ENCODE measurements at regions not wholly inside any gene's neighbourhood (a gene's known extent, or its start where the extent isn't known, plus 50 kb on each side); places are given as distances from the start of the nearest gene placed in this dataset.

DNA sequence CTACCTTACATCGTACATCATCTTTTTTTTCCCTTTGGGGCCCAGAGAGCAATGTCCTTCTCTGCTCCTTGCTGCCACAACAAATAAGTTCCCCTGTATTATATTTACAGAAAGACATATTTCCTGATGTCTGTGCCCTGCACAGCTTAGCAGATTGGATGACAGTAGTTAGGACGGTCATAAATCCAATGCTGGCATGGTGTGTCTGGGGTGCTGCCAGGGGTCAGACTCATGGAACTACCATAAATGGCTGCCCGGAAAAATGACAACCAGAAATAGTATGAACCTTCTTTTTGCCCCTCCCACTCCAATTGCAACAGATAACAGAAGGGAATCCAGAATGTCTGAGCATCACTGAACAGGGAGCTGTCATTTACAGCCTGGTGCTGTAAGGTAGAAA, 511.1 kb downstream of the PSAT1 start:
- Histone ChIP-seq H3K36me3 (ENCODE audit: low read depth, missing control alignments) (no peaks in the 10 kb centered on the region), H3K27ac (no peak overlapping the region), H3K4me1 (no peaks in the 10 kb centered on the region), H3K27me3 (no peaks in the 10 kb centered on the region), H3K4me3 (no peak overlapping the region), H3K9me3 (no peaks in the 10 kb centered on the region)
- no peak for TF ChIP-seq POLR2A (IDR thresholded peaks at IDR 0.05)
- TF ChIP-seq, protein P1, sequence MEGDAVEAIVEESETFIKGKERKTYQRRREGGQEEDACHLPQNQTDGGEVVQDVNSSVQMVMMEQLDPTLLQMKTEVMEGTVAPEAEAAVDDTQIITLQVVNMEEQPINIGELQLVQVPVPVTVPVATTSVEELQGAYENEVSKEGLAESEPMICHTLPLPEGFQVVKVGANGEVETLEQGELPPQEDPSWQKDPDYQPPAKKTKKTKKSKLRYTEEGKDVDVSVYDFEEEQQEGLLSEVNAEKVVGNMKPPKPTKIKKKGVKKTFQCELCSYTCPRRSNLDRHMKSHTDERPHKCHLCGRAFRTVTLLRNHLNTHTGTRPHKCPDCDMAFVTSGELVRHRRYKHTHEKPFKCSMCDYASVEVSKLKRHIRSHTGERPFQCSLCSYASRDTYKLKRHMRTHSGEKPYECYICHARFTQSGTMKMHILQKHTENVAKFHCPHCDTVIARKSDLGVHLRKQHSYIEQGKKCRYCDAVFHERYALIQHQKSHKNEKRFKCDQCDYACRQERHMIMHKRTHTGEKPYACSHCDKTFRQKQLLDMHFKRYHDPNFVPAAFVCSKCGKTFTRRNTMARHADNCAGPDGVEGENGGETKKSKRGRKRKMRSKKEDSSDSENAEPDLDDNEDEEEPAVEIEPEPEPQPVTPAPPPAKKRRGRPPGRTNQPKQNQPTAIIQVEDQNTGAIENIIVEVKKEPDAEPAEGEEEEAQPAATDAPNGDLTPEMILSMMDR (IDR thresholded peaks at IDR 0.05) = no peak
- intact Hi-C loops (cut with DNase I; ENCODE audit: low total_unique reads) = no loop called here
- WGBS, 2 donors = 77 to 84% methylated on average over 3 of the region's 3 CpGs
- no peak for DNase-seq

DNA sequence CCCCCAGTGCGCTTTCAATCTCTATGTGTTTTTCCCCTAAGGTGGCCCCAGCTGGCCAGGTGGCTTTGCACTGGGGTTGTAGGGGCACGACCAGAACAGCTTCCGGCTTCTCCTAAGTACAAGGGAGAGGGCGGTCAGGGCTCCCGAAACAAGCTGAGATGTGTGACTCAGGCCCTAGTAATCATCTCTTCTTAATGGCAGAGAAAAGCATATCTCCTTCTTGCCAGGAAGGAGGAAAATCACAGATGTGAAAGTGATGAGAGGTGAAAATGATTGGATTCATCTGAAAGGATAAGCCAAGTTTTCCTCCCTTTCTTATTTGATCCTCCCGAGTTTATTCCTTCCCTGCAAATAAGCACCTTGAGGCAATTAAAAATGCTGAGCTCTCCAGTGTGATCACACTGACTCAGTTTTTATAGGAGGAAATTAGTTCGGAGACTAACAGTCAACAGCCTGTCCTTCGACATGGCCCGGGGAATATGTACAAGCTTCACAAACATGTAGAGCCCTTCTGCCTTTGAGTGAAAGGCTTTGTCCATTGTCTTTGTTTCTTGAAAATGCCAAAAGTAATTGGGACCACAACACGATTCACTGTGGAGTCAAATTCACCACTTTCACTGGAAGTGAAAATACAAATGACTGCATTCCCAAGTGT, 514.8 kb downstream of the PSAT1 start:
- H3K27me3 ChIP-seq = no peaks in the 10 kb centered on the region
- intact Hi-C loops (cut with DNase I; ENCODE audit: low total_unique reads) = no loop called here
- 69 to 75% methylated on average over 10 of the region's 10 CpGs for WGBS, 2 donors
- H3K9me3 ChIP-seq = no peaks in the 10 kb centered on the region
- no peak overlapping the region for H3K4me3 ChIP-seq
- no peak for TF ChIP-seq POLR2A (IDR thresholded peaks at IDR 0.05)
- TF ChIP-seq, protein P1 (IDR thresholded peaks at IDR 0.05) = no peak
- H3K27ac ChIP-seq = no peak overlapping the region
- no peaks in the 10 kb centered on the region for H3K4me1 ChIP-seq
- no peak for DNase-seq
- H3K36me3 ChIP-seq (ENCODE audit: low read depth, missing control alignments) = no peaks in the 10 kb centered on the region

- Histone ChIP-seq H3K27ac (no peak overlapping the region), H3K36me3 (ENCODE audit: low read depth, missing control alignments) (no peaks in the 10 kb centered on the region), H3K27me3 (no peaks in the 10 kb centered on the region), H3K9me3 (no peaks in the 10 kb centered on the region), H3K4me3 (no peak overlapping the region), H3K4me1 (no peaks in the 10 kb centered on the region)
- TF ChIP-seq, protein P1 (IDR thresholded peaks at IDR 0.05) = no peak
- no peak for TF ChIP-seq POLR2A (IDR thresholded peaks at IDR 0.05)
- WGBS, 2 donors = 73 to 75% methylated on average over 3 of the region's 3 CpGs
- no peak for DNase-seq
- intact Hi-C loops (cut with DNase I; ENCODE audit: low total_unique reads) = no loop called here
Observed at GRCh38 chr9:78812665-78813064, 515.7 kb downstream of the PSAT1 start.

DNA sequence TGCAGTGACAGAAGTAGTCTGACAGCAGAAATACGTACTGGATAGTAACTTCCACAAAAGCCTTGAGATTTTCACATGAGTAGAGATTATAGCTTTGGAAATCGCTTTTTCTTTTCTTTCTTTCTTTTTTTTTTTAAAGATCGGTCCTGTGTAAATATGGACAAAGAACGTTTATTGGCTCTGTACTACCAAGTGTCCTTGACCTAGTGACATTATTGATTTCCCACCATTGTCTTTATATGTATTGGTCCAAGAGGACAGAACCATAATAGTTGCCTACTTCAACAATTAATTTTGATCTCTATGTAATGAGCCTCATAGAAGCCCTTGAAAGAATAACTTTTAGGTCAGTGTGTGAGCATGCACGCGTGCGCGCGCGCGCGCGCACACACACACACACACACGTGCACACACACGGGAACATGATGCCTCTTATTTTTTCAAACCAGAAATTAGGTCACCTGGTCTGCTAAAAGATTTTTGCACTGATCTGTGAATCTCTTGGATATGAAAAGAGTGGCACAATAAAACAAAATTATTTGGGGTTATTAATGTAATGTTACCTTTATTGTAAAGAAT, 516.8 kb downstream of the PSAT1 start:
- H3K4me3 ChIP-seq = no peak overlapping the region
- no peak for DNase-seq
- no peaks in the 10 kb centered on the region for H3K27me3 ChIP-seq
- no peaks in the 10 kb centered on the region for H3K9me3 ChIP-seq
- WGBS, 2 donors = 73 to 76% methylated on average over 15 of the region's 15 CpGs
- no peaks in the 10 kb centered on the region for H3K36me3 ChIP-seq (ENCODE audit: low read depth, missing control alignments)
- H3K27ac ChIP-seq = no peak overlapping the region
- no peaks in the 10 kb centered on the region for H3K4me1 ChIP-seq
- intact Hi-C loops (cut with DNase I; ENCODE audit: low total_unique reads) = no loop called here
- no peak for TF ChIP-seq POLR2A (IDR thresholded peaks at IDR 0.05)
- TF ChIP-seq, protein P1 (IDR thresholded peaks at IDR 0.05) = no peak

Data from testis (tissue), 2 donors.